ENCODE measurements at regions not wholly inside any gene's neighbourhood (a gene's known extent, or its start where the extent isn't known, plus 50 kb on each side); places are given as distances from the start of the nearest gene placed in this dataset.

GRCh38 chr3:145550522-145550921 is 610.5 kb downstream of the PLOD2 start:
- no peak for TF ChIP-seq CTCF (IDR thresholded peaks at IDR 0.05)
- no peak for TF ChIP-seq POLR2A (IDR thresholded peaks at IDR 0.05)
